ENCODE measurements at regions not wholly inside any gene's neighbourhood (a gene's known extent, or its start where the extent isn't known, plus 50 kb on each side); places are given as distances from the start of the nearest gene placed in this dataset.

GRCh38 chr3:28080716-28081115 lies 160.7 kb upstream of the CMC1 start:
- H3K27me3 ChIP-seq = no peaks in the 10 kb centered on the region
- no peaks in the 10 kb centered on the region for H3K36me3 ChIP-seq
- intact Hi-C loops (cut with DNase I) = no loop called here
- H3K9me3 ChIP-seq = no peaks in the 10 kb centered on the region
- 100% methylated on average over 1 of the region's 1 CpG for WGBS (ENCODE audit: insufficient coverage, low coverage, low lambda C conversion rate, missing lambda C conversion rate)
- no peak for TF ChIP-seq POLR2A (IDR thresholded peaks at IDR 0.05)
- TF ChIP-seq CTCF (IDR thresholded peaks at IDR 0.05) = no peak
- no peak for ATAC-seq
- no peak for DNase-seq
- H3K4me1 ChIP-seq = no peaks in the 10 kb centered on the region
- no peak overlapping the region for H3K4me3 ChIP-seq
- H3K27ac ChIP-seq = no peak overlapping the region

- WGBS (ENCODE audit: insufficient coverage, low coverage, low lambda C conversion rate, missing lambda C conversion rate) = 80% methylated on average over 1 of the region's 2 CpGs
- TF ChIP-seq CTCF (IDR thresholded peaks at IDR 0.05) (no peak), POLR2A (IDR thresholded peaks at IDR 0.05) (no peak)
- no peak overlapping the region for H3K27ac ChIP-seq
- no peak overlapping the region for H3K4me3 ChIP-seq
- H3K36me3 ChIP-seq = no peaks in the 10 kb centered on the region
- no peaks in the 10 kb centered on the region for H3K4me1 ChIP-seq
- H3K9me3 ChIP-seq = no peaks in the 10 kb centered on the region
- ATAC-seq = no peak
- DNase-seq = no peak
- no peaks in the 10 kb centered on the region for H3K27me3 ChIP-seq
- intact Hi-C loops (cut with DNase I) = no loop called here
Observed at GRCh38 chr3:28081533-28081947, 159.9 kb upstream of the CMC1 start.

- intact Hi-C loops (cut with DNase I) = no loop called here
- H3K27ac ChIP-seq = no peak overlapping the region
- 75% methylated on average over 2 of the region's 2 CpGs for WGBS (ENCODE audit: insufficient coverage, low coverage, low lambda C conversion rate, missing lambda C conversion rate)
- no peak for TF ChIP-seq CTCF (IDR thresholded peaks at IDR 0.05)
- TF ChIP-seq POLR2A (IDR thresholded peaks at IDR 0.05) = no peak
- DNase-seq (no peak), ATAC-seq (no peak)
- H3K4me1 ChIP-seq = no peaks in the 10 kb centered on the region
- H3K4me3 ChIP-seq = no peak overlapping the region
- H3K36me3 ChIP-seq = no peaks in the 10 kb centered on the region
- no peaks in the 10 kb centered on the region for H3K9me3 ChIP-seq
- H3K27me3 ChIP-seq = no peaks in the 10 kb centered on the region
Observed at GRCh38 chr3:28087591-28087990, 153.8 kb upstream of the CMC1 start.

- no peak for TF ChIP-seq POLR2A (IDR thresholded peaks at IDR 0.05)
- TF ChIP-seq CTCF (IDR thresholded peaks at IDR 0.05) = no peak
- no peak for ATAC-seq
- intact Hi-C loops (cut with DNase I) = no loop called here
- WGBS (ENCODE audit: insufficient coverage, low coverage, low lambda C conversion rate, missing lambda C conversion rate) = 84% methylated on average over 3 of the region's 7 CpGs
- Histone ChIP-seq H3K27me3 (no peaks in the 10 kb centered on the region), H3K4me3 (no peak overlapping the region), H3K27ac (no peak overlapping the region), H3K9me3 (no peaks in the 10 kb centered on the region), H3K4me1 (no peaks in the 10 kb centered on the region), H3K36me3 (no peaks in the 10 kb centered on the region)
- DNase-seq = no peak
Observed at GRCh38 chr3:28088811-28089526, 152.4 kb upstream of the CMC1 start.

- Histone ChIP-seq H3K27ac (no peak overlapping the region), H3K27me3 (no peaks in the 10 kb centered on the region), H3K36me3 (no peaks in the 10 kb centered on the region), H3K4me1 (no peaks in the 10 kb centered on the region), H3K4me3 (no peak overlapping the region), H3K9me3 (no peaks in the 10 kb centered on the region)
- intact Hi-C loops (cut with DNase I) = no loop called here
- ATAC-seq (no peak), DNase-seq (no peak)
- 48% methylated on average over 2 of the region's 2 CpGs for WGBS (ENCODE audit: insufficient coverage, low coverage, low lambda C conversion rate, missing lambda C conversion rate)
- TF ChIP-seq POLR2A (IDR thresholded peaks at IDR 0.05) = no peak
- no peak for TF ChIP-seq CTCF (IDR thresholded peaks at IDR 0.05)
Observed at GRCh38 chr3:28089527-28089897, 151.9 kb upstream of the CMC1 start.
